KG1 (cell line): ENCODE measurements at regions not wholly inside any gene's neighbourhood (a gene's known extent, or its start where the extent isn't known, plus 50 kb on each side); places are given as distances from the start of the nearest gene placed in this dataset.

Experiments
- DNase-seq: peaks from one replicate; lab custom pipeline; 2025; lab: John Stamatoyannopoulos, UW

DNA sequence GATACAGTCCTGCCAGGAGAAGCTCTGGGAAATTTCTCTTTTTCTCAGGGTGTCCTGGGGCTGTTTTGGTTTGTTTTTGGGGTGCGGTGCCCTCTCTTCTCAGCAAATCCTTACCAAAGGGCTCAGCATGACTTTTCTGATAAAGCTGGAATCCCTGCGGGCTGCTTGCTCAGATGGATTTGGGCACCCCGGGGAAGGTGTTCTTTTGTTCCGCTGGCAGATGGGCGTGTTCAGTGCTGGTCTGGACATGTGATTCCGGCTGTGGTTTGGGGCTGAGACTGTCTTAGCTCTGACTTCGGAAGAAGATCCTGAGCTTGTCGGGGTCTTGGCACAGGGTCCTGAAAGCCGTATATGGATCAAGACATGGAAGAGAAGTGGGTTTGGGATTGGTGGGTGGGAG is 134.2 kb upstream of the SPRED2 start:
- DNase-seq, result no peak

DNA sequence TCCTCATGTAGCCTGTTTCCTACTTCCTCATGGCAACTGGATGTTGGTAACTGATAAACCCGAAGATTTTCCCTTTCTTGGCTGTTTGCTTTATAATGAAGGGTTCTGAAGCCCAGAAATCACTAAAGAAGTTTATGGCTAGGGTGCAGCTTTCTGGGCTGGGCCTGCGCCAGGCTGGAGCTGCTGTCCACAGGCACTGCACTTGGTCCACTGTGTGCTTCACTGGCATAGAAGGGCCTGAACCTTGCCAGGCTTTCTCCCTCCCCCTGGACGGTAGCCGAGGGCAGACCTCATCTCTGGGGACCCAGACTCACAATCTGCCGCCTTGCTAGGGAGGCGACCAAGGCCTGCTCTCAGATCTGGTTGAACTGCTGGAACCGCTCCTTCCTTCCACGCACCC is 133.3 kb upstream of the SPRED2 start:
- DNase-seq, result no peak

DNA sequence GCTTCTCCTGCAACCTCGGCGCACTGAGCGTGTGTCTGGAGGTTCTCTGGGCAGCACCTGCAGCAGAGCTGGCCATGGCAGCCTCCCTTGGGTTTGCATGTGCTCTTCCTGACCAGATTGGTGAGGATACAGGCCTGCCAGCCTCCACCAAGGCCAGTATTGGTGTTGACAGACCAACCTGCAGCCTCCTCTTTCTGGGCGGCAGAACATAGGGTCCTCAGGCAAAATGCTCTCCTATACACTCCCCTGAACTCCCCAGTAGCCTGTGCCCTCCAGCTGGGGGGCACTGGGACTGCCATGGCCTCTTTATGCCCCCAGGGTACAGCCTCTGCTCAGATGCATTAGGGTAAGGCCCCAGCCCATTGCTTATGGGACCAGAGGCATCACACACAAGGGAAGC is 131.9 kb upstream of the SPRED2 start:
- DNase-seq, result no peak

DNA sequence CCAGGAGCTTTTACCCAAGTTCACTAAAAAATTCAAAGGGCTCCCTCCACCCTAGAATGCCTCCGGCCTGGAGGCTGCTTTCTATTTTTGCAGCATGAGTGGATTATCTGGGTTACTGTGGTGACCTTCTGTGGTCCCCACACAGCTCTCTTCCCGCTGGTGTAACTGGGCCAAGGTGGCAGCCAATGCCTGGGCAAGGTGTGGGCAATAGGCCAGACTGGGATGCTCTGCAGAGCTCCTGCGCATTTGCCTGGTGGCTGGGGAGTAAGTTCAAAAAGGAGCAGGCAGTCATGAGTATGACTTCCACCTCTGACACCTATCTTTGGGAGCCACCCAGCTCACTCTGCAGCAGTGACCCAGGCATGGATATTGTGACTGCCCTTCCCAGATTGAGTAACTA is 130.5 kb upstream of the SPRED2 start:
- DNase-seq, result no peak

DNA sequence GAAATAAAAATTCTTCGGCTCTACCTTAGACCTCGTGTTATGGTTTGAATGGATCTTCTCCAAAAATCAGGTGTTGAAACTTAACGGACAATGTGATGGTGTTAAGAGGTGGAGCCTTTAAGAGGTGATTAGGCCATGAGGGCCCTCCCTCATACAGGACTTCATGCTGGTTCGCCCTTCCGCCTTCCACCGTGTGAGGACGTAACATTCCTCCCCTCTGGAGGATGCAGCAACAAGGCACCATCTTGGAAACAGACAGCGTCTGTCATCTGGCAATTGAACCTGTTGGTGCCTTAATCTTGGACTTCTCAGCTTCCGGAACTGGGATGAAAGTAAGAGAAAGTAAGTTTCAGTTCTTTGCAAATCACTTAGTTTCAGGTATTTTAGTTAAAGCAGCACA is 126.3 kb upstream of the SPRED2 start:
- no peak for DNase-seq

DNA sequence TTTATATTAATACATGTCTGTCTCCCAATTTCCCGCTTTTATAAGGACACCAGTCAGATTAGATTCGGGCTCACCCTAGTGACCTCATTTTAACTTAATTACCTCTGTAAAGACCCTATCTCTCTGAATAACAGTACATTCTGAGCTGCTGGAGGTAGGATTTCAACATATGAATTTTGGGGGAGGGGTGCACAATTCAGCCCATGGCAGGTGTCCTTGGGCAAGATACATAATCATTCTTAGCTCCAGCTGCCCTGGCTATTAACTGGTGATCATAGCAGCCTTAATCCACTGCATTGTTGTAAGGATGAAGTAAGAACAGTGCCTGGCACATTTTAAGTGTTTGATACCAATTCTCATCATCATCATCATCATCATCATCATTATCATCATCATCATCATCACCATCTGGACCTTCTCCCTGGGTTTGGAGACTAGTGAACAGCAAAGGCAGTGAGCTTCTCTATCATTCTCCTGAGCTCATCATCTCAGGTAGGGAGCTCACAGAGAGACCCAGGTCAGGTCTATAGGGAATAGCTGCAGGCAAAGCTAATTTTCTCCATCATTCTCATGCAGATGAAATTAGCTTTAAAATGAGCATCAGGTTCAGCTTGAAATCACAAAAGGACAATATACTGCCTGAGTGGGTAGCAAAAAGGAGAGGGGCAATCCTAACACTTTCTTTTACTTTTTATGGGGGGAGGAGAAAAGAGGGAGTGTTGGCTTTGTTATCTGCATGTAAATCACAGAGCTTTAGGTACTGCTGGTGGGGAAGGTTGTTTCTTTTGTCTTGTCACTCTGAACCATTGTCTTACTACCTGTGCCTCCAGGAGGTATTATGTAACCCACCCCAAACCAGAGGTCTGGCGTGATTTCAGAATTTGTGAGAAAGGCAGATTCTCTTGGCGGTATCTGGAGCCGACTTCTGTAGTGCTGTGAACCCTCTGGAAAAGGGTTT is 125.5 kb upstream of the SPRED2 start:
- DNase-seq, result no peak

DNA sequence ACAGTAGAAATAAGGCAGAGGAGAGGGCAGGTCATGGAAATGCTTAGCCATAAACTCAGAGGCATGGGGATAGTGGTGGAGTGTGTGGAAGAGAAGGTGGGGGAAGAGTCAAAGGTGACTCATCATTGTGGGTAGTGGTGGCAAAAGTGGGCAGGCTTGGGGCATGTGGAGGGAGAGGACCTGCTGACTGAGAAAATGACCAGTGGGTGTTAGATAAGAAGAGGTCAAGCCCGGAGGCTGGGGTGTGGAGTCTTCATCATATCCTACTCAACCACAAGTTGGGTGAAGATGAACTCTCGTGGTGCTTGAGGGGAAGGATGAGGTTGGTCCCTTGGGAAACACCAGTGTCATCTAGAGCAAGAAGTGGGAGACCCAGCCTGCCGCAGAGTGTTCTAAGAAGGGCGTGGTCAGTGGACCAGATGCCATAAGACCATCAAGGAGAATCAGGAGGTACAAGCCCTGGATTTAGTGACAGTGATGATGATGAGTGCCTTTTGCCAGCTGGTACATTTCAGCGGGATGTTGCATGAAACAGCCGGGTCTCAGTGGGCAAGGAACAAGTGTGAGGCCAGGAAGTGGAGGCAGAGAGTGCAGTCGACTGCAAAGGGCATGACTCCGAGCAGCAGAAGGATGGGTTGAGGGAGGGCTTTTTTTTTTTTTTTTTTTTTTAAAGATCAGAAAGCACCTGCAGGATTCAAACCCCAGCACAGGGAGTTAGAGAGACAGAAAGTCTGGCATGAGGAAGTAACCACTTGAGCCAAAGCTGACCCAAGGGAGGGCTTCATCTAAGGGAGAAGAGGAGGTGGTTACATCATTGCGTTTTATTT is 122.6 kb upstream of the SPRED2 start:
- no peak for DNase-seq

DNA sequence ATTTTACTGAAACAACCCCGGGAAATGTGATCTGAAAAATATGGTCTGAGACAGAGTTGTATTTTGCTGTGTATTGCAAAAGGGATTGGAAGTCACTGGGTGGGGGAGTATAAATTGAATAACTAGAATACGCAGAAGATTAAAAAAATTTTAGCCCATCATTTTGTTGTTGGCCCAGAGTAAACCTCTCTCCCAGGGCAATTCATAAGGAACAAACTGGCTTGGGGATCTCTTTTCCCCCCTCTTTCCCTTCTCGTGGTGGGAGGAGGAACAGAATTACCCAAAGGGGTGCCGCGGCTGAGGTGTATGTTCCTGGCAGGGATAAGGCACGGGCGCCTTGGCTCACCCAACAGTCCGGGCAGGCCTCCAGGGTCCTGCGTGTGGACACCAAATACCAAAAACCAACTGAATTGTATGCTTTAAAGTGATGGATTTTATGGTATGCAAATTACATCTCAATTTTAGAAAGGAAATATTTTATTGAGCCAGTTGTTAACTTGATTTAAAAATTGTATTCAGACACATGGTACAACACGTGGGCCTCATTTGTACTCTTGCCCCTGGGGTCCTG is 121.2 kb upstream of the SPRED2 start:
- no peak for DNase-seq

DNA sequence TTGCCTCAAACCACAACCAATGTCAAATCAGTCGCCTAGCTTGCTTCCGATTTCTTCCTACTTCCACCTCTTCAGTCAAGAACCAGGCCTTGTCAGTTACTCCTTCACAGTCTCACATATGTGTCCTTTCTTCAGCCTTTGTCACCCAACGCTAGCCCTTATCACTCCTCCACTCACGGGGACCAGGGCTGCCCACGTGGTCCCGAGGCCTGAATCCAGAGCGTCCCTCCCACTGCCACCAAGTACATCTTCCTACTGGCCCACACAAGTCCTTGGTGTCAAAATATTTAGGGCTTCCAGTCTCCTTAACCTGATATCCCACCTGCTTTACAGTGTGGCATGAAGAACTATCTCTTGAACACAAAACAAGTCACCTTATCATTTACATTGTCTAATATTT is 119.1 kb upstream of the SPRED2 start:
- no peak for DNase-seq

DNA sequence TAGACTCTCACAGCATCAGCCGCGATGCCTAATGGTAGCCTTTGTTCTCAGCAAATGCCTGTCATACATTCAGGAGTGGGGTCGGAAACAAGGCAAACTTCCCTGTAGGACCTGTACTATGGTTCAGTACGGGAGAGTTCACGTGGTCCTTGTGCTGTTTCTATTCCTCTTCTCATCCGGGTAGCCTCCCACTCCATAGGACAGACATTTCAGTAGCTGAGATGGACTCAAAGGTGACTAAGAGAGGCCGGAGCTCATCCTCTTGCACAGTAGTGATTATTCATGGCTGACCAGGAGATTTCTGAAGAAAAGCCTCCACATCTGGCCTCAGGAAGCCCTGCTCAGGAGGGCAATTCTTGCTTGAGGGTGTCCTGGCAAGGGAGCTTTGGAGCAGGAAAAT is 117.8 kb upstream of the SPRED2 start:
- DNase-seq, result no peak

DNA sequence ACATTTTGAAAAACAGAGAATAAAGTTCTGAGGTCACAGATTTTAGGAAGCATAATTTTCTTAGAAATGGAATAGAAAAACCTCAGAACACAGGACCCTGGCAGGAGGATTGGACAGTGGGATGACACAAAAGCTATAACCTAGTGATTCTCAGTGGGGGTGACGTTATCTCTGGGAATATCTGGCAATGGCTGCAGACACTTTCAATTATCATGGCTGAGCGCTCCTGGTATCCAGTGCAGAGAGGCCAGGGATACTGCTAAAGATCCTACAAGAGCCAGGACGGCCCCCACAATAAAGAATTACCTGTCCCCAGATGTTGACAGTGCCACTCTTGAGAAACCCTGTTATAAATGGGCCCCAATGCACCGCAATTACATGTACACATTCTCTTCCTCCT is 117.2 kb upstream of the SPRED2 start:
- no peak for DNase-seq

DNA sequence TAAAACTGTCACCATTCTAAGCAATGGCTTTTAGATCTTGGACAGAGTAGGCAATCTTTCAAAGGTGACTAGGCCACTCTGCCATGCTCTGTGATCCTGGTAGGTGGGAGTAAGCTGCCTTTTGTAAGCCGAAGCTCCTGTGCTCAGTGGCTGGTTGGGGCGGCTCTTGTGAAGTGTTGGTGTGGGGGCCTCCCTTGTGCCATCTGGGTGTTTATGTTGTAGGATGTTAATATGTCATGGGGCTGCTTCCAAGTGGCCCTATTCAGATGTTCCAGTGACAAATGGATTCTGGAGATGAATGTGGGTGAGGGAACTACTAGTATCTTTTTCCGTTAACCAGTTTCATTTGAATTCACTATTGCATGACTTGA is 116.8 kb upstream of the SPRED2 start:
- no peak for DNase-seq

DNA sequence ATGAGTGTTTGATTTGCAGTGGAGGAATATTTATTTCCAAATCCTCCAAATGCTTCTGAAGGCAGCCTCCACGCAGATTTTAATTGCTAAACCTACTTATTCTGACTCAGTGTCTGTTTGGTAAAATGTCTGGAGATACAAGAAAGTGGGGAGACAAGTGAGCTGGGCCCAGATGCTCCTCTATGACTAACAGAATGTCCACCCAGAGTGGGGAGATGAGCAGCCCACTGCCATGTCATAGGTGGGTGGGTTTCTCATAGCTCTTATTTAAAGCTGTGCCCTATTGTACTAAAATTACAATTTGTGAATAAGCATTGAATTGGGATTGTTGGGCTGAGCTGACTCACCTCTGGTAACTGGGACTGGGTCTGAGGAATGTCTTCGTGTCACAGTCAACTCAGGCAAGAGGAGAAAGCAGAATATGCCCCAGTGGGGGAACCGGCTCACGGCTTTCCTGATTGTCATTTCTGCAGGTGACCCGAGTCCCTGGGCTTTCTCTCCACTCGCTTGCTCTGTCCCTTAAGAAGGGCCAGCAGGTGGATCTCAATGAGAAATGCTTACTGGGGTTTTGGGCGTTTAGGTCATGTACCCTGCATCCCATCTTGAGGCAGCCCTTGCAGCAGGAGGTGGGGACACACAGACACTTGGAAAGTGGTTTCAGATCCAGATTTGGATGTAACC is 116.3 kb upstream of the SPRED2 start:
- no peak for DNase-seq

DNA sequence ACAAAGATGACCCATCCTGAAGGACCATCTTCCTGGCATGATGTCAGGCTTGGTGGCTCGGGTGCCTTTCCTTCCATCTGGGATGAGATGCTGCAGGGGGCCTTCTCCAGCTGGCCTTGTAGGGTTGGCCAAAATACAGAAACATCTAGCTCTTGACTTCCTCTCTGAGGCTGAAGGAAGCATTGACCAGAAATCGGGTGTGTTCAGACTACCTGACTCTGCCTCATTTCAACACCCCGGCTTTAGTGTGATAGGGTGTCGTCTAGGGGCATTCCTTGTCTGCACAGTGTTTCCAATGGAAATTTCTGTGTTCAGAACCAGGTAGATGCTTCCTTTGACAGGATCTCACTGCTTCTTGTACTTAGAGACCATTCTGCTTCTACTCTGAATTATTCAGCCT is 115.7 kb upstream of the SPRED2 start:
- DNase-seq, result no peak

DNA sequence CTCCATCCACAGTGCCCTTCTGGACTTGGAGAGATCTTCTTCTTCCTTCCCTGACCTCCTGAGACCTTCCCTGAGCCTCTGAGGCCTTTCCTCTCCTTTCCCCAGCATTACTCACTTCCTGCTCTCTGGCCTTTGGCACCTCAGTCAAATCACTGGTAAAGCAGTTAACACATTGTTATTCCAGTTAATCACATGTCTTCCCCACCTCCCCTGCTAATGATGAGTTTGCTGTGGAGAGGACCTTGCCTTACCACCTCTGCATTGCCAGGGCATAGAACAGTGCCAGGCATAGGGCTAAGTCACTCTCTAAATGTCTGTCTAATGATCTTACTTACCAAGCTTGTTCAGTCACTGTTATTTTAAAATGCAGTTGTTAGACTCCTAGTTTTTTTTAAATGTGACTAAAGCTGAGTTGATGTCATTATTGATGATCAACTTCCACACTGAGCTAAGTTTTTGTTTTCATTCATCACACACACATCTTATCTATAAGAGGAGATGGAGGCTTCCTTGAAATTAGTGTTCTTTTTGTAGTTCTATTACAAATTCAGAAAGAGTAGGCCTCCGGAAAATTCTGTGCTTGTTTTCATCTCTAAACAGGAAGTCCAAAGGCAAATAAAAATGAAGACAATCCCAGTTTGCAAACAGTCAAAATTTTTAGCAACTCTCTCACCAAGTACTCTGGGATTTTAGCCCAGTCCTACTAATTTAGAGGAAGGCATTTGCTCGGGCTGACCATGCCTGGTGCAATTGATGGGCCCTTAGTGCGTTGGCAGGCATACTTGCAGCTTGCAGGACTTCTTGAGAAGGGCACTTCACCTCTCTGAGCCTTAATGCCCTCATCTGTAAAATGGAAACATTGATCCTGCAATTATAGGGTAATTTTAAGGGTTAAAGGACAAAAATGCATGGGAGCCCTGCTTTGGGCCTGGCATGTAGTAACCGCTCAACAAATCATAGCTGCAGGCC is 113.7 kb upstream of the SPRED2 start:
- DNase-seq, result no peak

DNA sequence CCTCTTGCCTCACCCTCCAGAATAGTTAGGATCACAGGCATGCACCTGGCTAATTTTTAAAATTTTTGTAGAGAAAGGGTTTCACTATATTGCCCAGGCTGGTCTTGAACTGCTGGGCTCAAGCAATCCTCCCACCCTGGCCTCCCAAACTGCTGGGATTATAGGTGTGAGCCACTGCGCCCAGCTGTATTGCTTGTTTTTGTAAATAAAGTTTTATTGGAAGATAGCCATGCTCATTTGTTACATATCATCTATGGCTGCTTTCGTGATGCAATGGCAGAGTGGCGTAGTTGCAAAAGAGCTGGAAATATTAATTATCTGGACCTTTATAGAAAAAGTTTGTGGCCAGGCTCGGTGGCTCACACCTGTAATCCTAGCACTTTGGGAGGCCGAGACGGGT is 109.4 kb upstream of the SPRED2 start:
- DNase-seq, result no peak

DNA sequence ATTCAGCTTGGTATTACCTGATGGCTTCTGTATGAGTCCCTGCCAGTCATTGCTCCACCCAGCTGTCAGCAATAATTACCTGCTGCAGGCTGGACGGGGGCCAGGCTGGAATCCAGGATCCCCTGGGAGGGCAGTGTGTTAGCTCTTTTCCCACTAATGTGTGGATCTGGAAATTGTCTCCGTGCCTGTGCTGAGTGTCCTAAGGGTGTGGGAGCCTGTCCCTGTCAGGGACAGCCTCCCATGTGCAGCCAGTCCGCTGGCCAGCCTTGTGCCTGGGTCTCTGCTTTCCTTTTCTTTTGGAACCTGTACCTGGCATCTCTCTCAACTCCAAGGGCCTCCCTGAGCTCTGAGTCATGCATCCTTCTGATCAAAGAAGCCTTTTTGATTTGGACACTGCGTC is 107.2 kb upstream of the SPRED2 start:
- DNase-seq, result no peak

DNA sequence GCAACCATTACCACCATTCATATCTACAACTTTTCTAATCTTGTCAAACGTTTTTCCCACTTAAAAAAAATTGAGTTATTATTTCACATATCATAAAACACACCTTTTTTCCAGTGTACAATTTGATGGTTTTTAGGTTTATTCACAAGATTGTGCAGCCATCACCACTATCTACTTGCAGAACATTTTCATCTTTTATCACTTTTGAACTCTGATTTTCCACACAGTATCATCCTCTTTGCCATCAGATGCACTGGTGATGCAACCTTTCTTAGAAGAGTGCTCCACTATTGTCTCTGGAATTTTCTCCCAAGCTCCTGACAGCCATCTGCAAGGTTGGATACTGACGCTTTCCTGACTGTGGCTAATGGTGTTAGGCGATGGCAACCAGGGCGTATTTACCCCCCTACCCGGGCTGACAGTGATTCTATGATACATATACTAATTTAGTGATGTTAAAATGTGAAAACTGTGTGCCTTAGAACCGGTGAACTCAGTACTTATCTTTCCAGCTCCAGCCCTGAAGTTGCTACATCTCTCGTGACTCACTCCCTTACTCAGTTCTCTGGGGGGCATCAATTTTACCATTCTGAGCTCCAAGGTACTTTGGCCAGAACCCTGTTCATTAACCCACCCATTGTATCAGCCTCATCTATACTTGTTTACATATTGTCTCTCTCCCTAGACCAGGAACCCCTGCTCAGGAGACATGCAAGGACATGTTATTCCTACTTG is 105.4 kb upstream of the SPRED2 start:
- no peak for DNase-seq

DNA sequence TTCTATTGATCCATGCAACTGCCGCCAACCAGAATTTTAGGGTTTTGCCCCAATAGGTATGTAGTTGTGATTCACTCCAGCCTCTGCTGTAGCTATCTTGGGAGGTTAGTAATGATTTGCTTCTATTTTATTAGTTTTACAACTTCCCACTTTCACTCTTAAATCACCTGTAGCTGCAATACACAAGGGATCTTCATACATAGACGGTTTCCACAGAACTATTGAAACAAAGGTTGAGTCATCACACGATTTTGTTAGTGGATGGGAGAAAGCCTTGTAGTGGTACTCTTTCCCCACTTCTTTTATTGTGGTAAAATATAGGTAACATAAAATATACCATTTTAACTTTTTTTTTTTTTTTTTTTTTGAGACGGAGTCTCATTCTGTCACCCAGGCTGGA is 104.2 kb upstream of the SPRED2 start:
- no peak for DNase-seq

DNA sequence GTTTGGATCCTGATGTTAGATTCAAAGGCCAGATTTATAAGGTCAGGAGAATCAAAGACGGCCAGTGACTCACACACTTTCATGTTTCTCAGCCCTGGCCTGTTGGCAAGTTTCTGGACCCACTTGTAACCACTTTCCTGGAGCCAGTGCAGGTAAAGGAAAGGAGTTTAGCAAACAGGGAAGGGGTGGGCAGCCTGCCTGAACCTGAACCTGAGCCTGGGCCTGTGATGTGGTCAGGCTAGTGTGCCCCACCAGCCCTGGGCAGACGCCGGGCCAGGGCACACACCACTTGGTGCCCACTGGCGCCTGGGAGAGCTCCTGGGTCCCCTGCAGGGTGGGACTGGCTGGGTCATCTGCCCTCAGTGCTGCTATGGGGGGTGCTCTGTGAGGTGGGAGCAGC is 100.5 kb upstream of the SPRED2 start:
- no peak for DNase-seq

DNA sequence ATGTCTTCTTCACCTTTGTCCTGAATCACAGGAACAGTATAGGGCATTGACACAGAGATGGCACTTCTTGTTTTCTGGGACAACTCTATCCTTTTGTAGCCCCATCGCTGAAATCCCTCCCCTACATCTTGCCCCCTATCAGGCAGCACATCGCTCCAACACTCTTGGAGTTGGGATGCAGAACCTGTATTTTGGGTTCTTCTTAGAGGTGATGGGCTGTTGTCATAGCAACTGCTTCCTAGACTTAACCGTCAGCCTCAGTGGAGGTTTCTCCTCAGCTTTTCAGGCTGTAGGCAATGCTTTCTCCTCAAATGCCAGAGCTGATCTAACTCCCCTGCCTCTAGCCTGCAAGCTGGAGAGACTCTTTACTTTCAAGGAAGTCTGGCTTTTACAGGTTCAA is 99.9 kb upstream of the SPRED2 start:
- no peak for DNase-seq
